Breast epithelium (tissue), 4 donors: ENCODE measurements at regions not wholly inside any gene's neighbourhood (a gene's known extent, or its start where the extent isn't known, plus 50 kb on each side); places are given as distances from the start of the nearest gene placed in this dataset.

Experiments
- DNase-seq, 2 donors: peaks; one replicate each; pipeline ENCODE4 v3.0.0-alpha.2; 2019; ENCODE audit warnings: low spot score in 2 of 2
- H3K27ac ChIP-seq, 2 donors: fragments of 200-600 bp; sonication (generic) in 1 of 2; one replicate each; pipeline ENCODE4 v1.5.1; 2016 to 2019; ENCODE audit warnings: mild to moderate bottlenecking in 1 of 2
- H3K27me3 ChIP-seq, 2 donors: fragments of 200-600 bp; sonication (generic) in 1 of 2; one replicate each; pipeline versions ENCODE4 v1.5.1 to v1.6.0; 2017 to 2019; ENCODE audit warnings: control low read depth in 1 of 2, mild to moderate bottlenecking in 1 of 2
- H3K36me3 ChIP-seq: fragments of 200-600 bp; one replicate; pipeline ENCODE4 v1.5.1; 2019
- H3K4me1 ChIP-seq, 2 donors: fragments of 200-600 bp; sonication (generic); one replicate each; pipeline ENCODE4 v1.5.1; 2016 to 2019; ENCODE audit warnings: control low read depth in 1 of 2
- H3K4me3 ChIP-seq, 3 donors: fragments of 200-600 bp; sonication (generic); 1 replicate in 2 of 3; 2 replicates in 1 of 3; pipeline ENCODE4 v1.5.1; 2016 to 2019; ENCODE audit warnings: mild to moderate bottlenecking in 3 of 3, moderate library complexity in 2 of 3
- H3K9me3 ChIP-seq, 2 donors: fragments of 200-600 bp; sonication (generic) in 1 of 2; one replicate each; pipeline ENCODE4 v1.5.1; 2016 to 2019; ENCODE audit warnings: control low read depth in 1 of 2
- CTCF ChIP-seq, 3 donors: fragments of 450-650 bp; IDR thresholded peaks; one replicate each; pipeline ENCODE4 v1.5.1; 2016 to 2017; ENCODE audit warnings: antibody characterized with exemption in 3 of 3, mild to moderate bottlenecking in 3 of 3, moderate library complexity in 3 of 3
- POLR2A ChIP-seq: fragments of 450-650 bp; IDR thresholded peaks from one replicate; pipeline ENCODE4 v1.6.1; 2016; ENCODE audit warnings: antibody characterized with exemption, mild to moderate bottlenecking, moderate library complexity
- POLR2AphosphoS5 ChIP-seq, 3 donors: sonication (generic); formaldehyde crosslinking; IDR thresholded peaks; one replicate each; pipeline ENCODE4 v1.6.1; 2017; ENCODE audit warnings: antibody characterized with exemption in 3 of 3
- intact Hi-C: fragments of 100-400 bp; cut with DNase I; formaldehyde crosslinking; loops from one replicate; pipeline ENCODE4 v1.15.1; 2023; ENCODE audit warnings: low total_unique reads

- Histone ChIP-seq H3K27me3 (no peaks in the 10 kb centered on the region), H3K4me1 (no peaks in the 10 kb centered on the region), H3K36me3 (no peaks in the 10 kb centered on the region), H3K4me3 (no peak overlapping the region), H3K27ac (no peak overlapping the region), H3K9me3 (no peaks in the 10 kb centered on the region)
- no peak for DNase-seq
- no peak for TF ChIP-seq POLR2AphosphoS5 (IDR thresholded peaks at IDR 0.05)
- TF ChIP-seq POLR2A = no peak
- no peak for TF ChIP-seq CTCF (IDR thresholded peaks at IDR 0.05)
- intact Hi-C loops = loop anchor here (10.0 kb wide), 1 partner anchor 592 kb away; no protein-coding TSS in a partner anchor
Observed at GRCh38 chr1:221856228-221857093, 114.6 kb upstream of the DUSP10 start.

GRCh38 chr1:221855156-221855555 lies 113.3 kb upstream of the DUSP10 start:
- no peak for DNase-seq

DNA sequence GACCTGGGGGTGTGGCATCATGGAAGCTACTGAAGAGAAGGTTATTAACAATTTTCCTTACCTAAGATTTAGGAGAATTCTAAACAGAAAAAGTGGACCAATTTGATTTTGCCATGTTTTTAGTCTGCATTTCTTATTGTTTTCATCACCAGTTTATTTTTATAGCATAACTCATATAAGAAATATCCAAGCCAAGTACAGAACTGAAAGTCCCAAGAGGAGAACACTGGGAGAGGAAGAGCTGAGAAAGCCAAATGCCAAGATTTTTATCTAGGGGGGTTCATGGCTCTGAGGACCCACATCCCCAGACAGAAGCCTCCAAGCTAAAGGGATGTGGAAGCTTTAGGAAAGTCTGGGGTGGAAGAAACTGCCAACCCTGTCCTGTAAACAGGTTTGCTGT lies 109.4 kb upstream of the DUSP10 start:
- no peaks in the 10 kb centered on the region for H3K9me3 ChIP-seq
- intact Hi-C loops = loop anchor here (10.0 kb wide), 1 partner anchor 587 kb away; no protein-coding TSS in a partner anchor

More at GRCh38 chr1:221855156-221855555, 113.3 kb upstream of the DUSP10 start:
- Histone ChIP-seq H3K27ac (no peak overlapping the region), H3K9me3 (no peaks in the 10 kb centered on the region), H3K36me3 (no peaks in the 10 kb centered on the region), H3K4me1 (no peaks in the 10 kb centered on the region), H3K27me3 (no peaks in the 10 kb centered on the region), H3K4me3 (no peak overlapping the region)
- intact Hi-C loops = loop anchor here (10.0 kb wide), 1 partner anchor 590 kb away; no protein-coding TSS in a partner anchor
- TF ChIP-seq POLR2AphosphoS5 (IDR thresholded peaks at IDR 0.05) = no peak
- TF ChIP-seq CTCF (IDR thresholded peaks at IDR 0.05) = no peak
- no peak for TF ChIP-seq POLR2A

DNA sequence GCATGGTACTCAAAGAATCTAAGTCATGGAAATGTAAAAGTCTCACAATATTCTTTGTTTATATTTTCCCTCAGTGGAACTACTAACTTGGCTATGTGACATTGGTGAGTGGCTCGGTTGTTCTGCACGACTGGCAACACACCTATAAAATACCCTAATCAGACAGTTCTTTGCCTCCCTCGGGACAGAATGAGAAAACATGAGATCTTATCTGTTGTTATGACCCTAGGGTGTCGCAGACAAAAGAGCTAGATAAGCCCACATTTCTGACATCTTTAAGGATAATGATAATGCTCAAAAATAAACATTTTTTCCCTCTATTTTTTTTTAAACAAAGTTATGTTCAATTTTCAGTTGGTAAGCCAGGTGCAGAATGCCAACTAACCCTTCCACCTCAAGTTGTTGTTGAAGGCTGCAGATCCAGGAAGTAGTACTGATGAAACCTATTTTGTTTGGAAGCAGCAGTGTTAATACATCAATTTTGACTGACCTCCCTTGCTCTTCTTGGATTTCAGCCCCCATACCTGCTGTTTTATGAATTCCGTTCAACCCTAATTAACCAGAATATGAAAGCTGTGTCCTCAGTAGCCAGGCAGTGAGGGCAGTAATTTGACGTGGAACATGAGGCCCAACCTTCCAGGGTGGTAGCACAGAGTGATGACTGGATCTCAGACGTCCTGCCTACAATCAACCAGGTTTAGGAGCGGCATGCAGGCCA lies 108.7 kb upstream of the DUSP10 start:
- H3K4me3 ChIP-seq = no peak overlapping the region
- H3K27me3 ChIP-seq = no peaks in the 10 kb centered on the region
- H3K27ac ChIP-seq = no peak overlapping the region
- no peaks in the 10 kb centered on the region for H3K36me3 ChIP-seq
- no peak for DNase-seq
- H3K9me3 ChIP-seq = no peaks in the 10 kb centered on the region
- intact Hi-C loops = loop anchor here (10.0 kb wide), 1 partner anchor 586 kb away; no protein-coding TSS in a partner anchor
- no peaks in the 10 kb centered on the region for H3K4me1 ChIP-seq
- TF ChIP-seq POLR2A = no peak
- TF ChIP-seq POLR2AphosphoS5 (IDR thresholded peaks at IDR 0.05) = no peak
- TF ChIP-seq CTCF (IDR thresholded peaks at IDR 0.05) = no peak

More for the DNA sequence above, 109.4 kb upstream of the DUSP10 start:
- no peak for DNase-seq
- H3K4me3 ChIP-seq = no peak overlapping the region
- no peaks in the 10 kb centered on the region for H3K4me1 ChIP-seq
- no peak overlapping the region for H3K27ac ChIP-seq
- TF ChIP-seq CTCF (IDR thresholded peaks at IDR 0.05) (no peak), POLR2AphosphoS5 (IDR thresholded peaks at IDR 0.05) (no peak), POLR2A (no peak)
- no peaks in the 10 kb centered on the region for H3K27me3 ChIP-seq
- H3K36me3 ChIP-seq = no peaks in the 10 kb centered on the region
